ENCODE measurements at regions not wholly inside any gene's neighbourhood (a gene's known extent, or its start where the extent isn't known, plus 50 kb on each side); places are given as distances from the start of the nearest gene placed in this dataset.

DNA sequence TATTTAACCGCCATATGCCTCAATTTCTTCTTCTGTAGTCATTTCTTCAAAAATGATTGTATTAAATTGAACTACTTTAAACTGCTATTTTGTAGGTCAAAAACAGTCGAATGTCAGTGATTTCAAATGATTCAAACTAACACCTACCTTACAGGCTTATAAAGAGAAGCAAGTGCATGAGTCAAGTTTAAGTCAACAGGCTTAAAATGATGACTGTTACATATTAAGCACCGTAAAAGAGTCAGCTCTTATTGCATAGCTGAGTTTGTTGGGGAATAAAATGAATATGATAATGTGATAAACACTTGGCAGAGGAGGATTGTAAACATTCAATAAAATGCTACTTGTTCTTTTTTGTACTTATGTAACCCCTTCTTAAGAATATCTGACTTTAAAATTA lies 90.1 kb upstream of the ANKRD1 start:
- TF ChIP-seq, protein P1, sequence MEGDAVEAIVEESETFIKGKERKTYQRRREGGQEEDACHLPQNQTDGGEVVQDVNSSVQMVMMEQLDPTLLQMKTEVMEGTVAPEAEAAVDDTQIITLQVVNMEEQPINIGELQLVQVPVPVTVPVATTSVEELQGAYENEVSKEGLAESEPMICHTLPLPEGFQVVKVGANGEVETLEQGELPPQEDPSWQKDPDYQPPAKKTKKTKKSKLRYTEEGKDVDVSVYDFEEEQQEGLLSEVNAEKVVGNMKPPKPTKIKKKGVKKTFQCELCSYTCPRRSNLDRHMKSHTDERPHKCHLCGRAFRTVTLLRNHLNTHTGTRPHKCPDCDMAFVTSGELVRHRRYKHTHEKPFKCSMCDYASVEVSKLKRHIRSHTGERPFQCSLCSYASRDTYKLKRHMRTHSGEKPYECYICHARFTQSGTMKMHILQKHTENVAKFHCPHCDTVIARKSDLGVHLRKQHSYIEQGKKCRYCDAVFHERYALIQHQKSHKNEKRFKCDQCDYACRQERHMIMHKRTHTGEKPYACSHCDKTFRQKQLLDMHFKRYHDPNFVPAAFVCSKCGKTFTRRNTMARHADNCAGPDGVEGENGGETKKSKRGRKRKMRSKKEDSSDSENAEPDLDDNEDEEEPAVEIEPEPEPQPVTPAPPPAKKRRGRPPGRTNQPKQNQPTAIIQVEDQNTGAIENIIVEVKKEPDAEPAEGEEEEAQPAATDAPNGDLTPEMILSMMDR (IDR thresholded peaks at IDR 0.05) = no peak
- TF ChIP-seq POLR2AphosphoS5 (IDR thresholded peaks at IDR 0.05; ENCODE audit: insufficient read depth in 1 of 2, low read depth in 1 of 2) (no peak), POLR2A (IDR thresholded peaks at IDR 0.05) (no peak)

All from vagina (tissue), 2 donors.